B cell (primary cell): ENCODE measurements at regions not wholly inside any gene's neighbourhood (a gene's known extent, or its start where the extent isn't known, plus 50 kb on each side); places are given as distances from the start of the nearest gene placed in this dataset.

Experiments
- EZH2 ChIP-seq: IDR thresholded peaks from 2 replicates; pipeline ENCODE4 v1.6.1; 2012; ENCODE audit warnings: borderline replicate concordance, low read depth, mild to moderate bottlenecking, moderate library complexity, low read length; ENCODE audit not compliant: insufficient read depth, poor library complexity, severe bottlenecking
- TF ChIP-seq, protein P1 (sequence below): fragments of 200-600 bp; IDR thresholded peaks from one replicate; pipeline ENCODE4 v1.8.0; 2022; ENCODE audit warnings: antibody characterized with exemption, mild to moderate bottlenecking

DNA sequence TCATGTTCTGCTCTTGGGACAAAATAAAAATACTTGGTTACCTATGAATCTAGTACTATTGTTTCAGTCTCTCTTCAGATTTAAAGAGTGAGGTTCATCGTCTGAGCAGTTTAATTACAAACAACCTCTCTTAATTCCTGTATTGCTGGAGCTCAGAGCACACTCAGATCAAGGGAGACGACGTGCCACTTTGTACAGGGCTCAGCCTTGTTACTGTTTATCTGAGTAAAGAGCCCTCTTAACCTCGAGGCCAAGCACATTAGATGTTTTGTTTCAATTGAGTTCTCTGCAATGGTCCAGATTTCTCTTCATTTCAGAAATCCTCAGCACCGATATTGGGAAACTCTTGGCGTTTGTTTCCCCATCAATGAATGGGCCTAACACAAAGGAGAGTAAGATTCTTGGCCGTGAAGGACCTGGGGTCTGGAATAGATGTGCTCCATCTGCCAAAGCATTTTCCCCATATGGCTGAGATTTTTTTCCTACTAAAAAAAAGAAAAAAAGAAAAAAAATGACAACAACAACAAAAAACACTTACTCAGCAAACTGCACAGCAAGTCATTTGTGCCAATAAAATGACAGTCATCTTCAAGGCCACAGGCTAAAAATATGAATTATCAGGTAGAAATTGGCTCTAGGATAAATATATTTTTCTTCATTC lies 82.6 kb upstream of the CCN6 start:
- TF ChIP-seq, protein P1, sequence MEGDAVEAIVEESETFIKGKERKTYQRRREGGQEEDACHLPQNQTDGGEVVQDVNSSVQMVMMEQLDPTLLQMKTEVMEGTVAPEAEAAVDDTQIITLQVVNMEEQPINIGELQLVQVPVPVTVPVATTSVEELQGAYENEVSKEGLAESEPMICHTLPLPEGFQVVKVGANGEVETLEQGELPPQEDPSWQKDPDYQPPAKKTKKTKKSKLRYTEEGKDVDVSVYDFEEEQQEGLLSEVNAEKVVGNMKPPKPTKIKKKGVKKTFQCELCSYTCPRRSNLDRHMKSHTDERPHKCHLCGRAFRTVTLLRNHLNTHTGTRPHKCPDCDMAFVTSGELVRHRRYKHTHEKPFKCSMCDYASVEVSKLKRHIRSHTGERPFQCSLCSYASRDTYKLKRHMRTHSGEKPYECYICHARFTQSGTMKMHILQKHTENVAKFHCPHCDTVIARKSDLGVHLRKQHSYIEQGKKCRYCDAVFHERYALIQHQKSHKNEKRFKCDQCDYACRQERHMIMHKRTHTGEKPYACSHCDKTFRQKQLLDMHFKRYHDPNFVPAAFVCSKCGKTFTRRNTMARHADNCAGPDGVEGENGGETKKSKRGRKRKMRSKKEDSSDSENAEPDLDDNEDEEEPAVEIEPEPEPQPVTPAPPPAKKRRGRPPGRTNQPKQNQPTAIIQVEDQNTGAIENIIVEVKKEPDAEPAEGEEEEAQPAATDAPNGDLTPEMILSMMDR, result no peak
- no peak for TF ChIP-seq EZH2
